HG03469 (cell line): ENCODE measurements at regions not wholly inside any gene's neighbourhood (a gene's known extent, or its start where the extent isn't known, plus 50 kb on each side); places are given as distances from the start of the nearest gene placed in this dataset.

Experiments
- ATAC-seq: cut with Tn5 transposase; IDR thresholded peaks from one replicate; pipeline ENCODE4 v1.9.1; 2021; ENCODE audit warnings: mild to moderate bottlenecking, moderate library complexity, moderate number of reproducible peaks; ENCODE audit not compliant: unreplicated experiment

DNA sequence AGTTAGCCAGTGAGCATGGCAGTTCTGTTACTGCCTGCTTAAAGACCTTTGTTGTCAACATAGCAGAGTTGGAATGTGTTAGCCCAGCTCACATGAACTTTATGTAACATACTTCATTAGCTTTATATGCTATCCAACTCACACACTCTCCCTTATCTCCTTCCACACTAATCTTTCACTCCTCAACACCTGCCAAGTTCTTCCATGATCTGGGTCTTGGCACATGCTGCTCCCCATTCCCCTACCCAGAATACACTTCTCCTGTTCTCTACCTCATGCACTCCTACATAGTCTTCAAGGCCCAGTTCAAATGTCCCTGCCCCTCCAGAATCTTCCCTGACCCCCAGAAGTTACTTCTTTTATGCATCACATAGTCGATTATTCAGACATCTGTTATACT lies 179.3 kb downstream of the KATNAL1 start:
- no peak for ATAC-seq

DNA sequence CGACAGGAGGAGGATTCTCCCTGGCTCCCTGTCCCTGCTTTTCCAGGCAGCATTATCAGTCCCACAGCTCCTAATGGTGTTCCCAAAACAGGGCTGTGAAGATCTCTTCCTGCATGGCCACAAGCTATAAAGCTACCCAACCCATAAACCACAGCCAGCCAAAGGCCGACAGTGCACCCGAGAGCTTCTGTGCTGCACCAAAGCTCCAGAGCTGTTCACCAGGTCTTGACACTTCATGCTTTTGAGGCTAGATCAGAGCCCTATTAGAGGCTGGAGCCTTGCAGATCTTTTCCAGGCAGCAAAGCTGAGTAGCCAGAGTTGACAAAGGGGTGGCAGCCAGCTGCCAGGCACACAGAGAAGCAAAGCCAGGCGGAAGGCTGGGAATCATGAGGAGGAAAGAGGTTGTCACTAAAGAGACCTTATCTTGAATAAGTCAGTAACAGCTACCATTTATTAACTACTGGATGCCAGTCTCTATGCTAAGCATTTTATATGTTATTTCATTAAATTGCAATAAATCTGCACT lies 180.4 kb downstream of the KATNAL1 start:
- no peak for ATAC-seq

DNA sequence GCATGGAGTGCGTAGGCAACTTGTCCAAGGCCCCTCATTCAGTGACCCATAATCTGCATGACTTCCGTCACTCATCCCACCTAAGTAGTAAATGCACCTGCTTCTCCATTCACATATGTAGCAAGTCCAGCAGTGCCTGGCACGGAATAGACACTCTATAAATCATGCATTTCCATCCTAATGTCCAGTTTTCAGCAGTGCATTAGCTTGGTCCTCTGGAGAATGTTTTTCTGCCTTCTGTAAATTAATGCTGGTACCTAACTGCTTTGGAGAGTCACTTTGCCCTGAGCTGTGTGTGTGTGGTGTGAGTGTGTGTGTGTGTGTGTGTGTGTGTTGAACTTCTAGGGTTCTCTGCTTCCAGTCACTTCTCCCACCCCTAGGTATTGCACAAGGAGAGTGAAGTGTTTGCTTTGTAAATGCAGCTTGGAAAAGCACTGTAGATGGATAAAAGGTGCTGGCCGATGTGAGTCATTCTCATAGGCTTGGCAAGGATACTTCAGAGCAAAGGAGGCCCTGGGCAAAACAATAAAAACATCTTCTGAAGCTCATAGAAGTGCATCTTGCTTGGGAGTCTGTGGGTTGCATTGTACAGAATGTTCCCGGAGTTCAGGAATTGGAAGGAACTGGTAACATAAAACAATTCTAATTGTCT lies 181.8 kb downstream of the KATNAL1 start:
- no peak for ATAC-seq

DNA sequence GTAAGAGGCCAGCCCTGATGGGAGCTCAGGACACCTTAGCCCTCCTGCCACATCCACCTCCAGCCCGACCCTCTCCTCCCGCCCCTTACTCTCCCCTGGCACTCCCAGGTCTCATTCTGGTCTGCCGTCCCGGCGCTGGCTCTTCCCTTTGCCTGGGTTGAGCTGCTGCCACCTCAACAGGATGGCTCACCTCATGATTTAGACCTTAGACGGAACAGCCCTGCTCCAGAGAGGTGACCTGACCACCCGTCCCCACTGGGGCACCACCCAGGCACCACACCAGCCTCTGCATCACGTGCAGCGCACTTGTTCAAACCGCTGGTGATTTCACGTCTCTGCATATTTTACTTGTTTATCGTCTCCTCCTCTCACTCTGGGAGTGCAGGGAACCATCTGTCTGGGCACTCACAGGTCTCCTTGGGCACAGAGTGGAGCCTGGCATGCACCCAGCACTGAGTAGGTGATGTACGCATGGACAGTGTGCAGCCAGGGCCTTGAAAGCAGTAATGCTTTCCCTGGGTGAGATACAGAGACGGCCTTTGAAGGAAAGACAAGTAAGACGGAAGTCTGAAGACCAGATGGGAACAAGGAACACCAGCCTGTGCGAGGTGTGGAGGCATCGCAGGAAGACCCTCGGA lies 183.1 kb downstream of the KATNAL1 start:
- no peak for ATAC-seq

DNA sequence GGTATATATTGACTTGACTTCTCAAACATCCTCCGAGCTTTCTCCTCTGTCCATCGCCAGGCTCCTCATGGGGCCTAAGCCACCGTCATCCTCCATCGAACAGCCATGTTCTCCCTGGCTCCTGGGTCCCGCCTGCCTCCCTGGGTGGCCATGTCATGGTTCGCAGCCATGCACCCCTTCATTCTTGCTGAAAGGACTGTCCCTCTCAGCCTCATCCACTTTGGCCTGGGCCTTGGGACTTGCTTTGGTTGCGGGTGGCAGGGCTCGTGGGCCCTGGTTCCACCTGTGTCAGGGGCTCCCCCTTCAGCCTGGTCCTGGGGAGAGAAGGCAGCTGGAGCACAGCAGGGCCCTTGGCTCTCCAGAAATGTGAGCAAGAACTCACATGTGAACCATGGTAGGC lies 183.8 kb downstream of the KATNAL1 start:
- no peak for ATAC-seq

DNA sequence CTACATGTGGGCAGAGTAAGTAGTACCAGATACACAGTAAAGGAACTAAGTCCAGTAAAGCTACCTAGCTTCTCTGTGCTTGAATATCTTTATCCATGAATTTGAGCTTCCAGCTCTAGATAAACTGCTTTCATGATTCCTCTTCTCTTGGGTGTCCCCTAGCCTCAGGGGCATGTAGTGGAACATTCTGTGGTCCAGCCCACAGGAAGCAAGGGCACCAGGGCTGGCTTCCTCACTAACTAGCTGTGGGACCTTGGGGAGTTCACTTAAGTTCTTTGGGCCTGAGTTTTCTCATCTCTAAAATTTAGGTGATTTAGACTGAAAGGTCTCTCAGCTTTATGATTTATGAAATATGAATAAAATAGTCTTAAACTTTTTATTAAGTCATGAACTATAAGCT lies 185.7 kb downstream of the KATNAL1 start:
- ATAC-seq: no peak

DNA sequence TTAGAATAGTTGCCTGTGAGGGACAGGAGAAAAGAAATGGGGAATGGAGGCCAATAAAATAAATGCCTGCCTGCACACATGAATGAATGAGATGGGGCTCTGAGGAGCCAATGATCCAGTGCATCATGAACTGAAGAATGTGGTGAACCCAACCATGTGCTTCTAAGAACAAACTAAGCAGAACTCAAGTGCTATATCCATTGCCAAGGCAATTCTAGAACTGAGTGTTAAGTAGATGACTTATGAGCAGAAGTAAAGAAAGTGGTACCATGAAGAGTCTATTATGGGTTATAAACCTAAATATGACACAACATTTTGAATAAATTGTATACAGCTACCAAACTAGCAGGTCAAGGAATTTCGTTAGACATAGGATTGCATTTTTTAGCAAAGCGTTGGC lies 186.1 kb downstream of the KATNAL1 start:
- ATAC-seq: no peak

DNA sequence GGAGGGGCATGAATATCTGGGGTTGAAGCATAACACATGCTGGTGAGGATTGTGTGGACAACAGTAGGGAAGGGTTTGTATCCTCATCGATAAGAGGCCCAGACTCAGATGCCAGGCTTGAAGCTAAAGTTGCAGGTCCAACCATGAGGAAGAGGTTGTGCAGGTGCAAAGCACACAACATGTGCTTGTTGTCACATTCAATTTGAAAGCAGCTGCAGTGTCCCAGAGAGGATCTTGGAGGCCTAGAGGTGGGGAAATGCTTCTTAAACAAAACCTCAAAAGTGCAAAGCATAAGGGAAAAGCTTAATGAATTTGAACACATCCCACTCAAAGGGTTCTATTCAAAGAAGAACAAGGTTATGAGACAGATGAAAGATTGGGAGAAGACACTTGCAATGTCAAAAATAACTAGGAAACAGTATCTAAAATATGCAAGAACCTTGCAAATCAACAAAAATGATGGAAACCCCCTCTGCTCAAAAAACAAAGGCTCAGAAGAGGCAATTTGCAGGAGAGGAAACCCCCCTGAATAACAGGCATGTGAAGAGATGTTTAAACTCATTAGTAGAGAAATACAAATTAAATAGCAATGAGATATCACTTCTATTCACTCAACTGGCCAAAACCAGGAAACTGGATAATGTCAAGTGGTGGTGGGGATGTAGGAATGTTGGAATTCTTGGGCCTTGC lies 187.1 kb downstream of the KATNAL1 start:
- ATAC-seq: no peak

DNA sequence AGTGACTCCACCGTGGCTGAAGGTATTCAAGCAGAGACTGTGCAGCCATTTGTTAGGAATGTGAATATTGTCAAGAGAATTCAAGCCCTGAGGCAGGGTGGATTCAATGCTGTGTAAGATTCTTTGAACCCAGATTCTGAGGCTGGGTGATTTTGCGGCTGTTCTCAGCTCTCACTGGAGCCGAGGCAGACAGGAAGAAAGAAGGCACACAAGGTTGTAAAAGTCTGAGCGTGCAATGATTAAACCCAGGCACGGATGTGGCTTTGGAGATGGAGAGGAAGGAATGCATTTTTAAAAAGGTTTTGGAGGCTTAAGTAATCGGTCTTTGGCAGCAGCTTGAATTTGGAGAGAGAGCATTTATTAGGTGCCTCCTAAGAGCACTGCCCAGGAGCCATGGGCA lies 187.9 kb downstream of the KATNAL1 start:
- ATAC-seq: no peak

DNA sequence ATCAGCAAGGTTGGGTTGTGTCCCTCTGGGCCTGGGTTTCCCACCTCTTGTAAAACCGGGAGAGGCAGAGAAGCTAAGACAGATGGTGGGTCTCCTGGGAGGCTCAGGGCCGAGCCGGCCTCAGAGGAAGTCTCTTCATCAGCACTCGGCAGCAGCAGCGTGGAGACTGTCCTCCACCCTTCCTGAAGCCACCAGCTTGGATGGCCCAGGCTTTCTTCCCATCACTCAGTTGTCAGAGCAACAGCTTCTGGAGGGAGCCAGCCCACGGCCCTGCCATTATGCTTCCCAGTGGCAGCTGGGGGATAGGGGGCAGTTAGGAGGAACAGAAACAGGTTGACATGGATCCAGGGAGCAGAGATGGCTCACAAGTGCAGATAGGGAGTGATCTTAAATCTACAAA lies 191.0 kb downstream of the KATNAL1 start:
- ATAC-seq: no peak

DNA sequence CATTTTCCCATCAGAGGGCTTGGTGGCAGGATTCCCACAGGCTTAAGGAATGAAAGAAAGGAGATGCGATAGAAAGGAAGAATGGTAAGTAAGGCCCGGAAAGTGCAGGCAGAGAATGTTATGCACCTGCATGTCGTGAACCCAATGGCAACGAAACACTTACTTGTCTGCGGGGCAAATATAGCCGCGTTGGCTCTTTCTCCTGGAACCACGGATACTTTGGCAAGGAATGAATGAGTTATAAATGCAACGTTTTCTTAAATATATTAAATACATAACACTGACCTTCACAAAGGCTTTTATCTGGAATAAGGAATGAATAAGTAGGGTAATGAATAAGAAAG lies 192.1 kb downstream of the KATNAL1 start:
- ATAC-seq: no peak

DNA sequence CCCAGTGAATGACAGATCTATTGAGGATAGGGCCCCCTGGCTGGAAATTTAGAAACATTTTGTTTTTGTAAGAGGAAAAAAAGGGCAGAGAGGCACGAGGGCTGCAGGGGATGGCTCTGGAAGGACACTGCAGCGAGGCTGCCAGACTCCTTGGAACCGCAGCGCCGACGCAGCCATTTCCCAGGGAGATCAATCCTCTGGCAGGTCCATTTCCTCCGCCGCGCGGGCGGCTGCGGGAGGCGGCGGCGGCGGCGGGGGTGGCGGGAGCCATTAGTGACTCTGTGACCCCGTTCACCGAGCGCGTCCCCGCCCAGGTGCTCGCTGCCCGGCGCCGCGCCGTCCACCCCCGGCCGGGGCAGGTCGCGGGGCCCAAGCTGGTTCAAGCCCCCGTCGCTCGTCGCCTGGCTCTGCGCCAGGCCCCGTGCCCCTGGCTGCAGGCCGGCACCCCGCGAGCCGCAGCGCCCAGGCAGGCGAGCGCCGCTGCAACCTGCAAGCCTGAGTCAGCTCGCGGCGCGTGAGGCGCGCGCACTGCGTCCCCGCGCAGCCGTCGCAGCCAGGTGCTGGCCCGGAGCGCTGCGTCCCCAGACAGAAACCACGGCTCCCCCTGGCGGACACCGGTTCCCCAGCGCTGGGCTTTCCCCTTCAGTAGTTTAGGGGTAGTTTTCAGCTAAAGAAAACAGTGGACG lies 192.6 kb downstream of the KATNAL1 start:
- ATAC-seq: peak; percentile 52

DNA sequence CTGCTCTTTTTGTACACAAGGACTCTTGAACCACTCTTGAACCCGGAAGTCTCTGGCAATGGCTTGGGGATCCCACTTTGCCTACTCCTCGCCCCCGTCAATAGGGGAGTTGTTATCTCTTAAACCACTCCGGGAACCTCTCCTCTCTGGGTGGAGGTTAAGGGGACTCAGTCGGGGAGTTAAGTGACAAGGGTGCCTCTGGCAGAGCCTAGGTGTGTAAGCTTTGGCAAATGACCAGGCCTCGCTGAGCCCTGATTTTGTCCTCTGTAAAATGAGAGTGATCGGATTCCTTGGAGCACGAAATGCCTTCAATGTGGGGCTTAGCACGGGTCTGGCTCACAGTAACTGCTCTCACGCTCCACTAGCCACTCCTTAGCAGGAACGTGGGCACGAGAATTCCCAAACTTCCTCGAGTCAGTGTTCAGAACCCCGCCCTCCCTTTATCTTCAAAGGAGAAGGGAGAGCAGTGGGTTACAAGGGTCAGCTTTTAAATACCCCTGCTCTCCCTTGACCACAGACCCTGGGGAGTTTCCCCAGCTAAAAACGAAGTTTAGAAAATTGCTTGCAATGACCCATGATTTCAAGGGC lies 193.3 kb downstream of the KATNAL1 start:
- no peak for ATAC-seq

DNA sequence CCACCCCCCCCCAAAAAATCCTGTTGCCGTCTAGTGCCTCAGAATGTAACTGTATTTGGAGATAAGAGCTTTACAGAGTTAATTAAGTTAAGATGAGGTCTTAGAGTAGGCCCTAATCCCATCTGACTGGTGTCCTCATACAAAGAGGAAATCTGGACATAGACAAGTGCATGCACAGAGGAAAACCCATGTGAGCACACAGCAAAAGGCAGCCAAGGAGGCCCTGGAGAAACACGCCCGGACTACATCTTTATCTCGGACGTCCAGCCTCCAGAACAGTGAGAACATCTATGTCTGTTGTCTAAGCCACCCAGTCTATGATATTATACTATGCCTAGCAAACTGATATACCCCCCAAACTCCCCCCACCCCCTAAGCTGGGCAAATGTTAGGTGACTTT lies 193.8 kb downstream of the KATNAL1 start:
- ATAC-seq: no peak

DNA sequence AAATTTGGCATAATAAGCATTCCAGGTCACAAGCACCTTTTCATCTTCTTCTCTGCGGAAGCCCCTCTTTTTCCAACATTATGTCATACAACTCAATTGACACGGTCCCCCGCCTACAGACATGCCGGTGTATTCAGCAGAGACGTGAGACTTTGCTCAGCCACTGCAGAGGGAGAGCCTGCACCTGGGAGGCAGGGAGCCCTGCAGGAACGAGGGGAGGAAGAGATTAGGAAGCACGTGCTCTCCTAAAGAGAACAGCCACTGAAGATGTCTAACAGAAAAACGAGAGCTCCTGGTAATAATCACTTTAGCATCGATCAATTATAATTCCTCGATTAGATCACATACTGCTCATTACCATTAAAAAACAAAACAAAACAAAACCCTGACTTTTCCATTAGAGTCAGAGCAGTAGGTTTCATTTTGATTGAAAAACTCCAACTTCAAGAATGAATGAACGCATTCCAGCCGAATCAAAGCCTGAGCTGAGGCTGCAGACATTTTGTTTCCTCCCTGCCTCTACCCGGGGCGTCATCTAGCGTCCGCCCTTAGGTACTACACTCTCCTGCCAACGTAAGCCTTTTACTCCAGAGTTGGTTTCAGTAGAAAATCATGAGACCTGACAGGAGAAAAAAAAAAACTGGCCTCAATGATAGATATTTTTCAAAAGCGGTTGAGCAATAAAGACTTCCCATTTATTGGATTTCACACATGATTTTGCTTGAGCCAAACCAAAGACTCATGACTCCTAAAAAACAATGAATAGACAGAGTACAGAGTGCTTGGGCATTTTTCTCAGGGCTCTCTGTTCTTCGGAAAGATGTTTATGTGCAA lies 194.5 kb downstream of the KATNAL1 start:
- peak; percentile 46 for ATAC-seq

DNA sequence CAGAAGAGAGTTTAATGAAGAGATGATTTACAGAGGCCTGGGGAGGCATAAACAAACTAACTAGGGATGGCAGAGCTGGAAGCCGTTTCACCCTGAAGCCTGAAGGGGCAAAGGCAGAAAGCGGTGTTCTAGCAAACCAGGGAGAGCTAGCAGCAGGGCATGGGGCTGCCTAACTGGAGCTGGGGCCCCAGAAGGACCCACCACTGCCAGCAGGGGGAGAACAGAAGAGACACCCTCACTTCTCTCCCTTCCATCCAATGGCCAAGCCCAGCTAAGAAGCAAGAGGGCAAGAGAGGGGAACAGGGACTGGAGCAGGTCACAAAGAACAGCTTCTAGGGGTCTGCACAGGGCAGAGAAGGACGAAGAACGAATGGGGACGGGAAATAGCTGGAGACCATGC lies 195.5 kb downstream of the KATNAL1 start:
- ATAC-seq: no peak

DNA sequence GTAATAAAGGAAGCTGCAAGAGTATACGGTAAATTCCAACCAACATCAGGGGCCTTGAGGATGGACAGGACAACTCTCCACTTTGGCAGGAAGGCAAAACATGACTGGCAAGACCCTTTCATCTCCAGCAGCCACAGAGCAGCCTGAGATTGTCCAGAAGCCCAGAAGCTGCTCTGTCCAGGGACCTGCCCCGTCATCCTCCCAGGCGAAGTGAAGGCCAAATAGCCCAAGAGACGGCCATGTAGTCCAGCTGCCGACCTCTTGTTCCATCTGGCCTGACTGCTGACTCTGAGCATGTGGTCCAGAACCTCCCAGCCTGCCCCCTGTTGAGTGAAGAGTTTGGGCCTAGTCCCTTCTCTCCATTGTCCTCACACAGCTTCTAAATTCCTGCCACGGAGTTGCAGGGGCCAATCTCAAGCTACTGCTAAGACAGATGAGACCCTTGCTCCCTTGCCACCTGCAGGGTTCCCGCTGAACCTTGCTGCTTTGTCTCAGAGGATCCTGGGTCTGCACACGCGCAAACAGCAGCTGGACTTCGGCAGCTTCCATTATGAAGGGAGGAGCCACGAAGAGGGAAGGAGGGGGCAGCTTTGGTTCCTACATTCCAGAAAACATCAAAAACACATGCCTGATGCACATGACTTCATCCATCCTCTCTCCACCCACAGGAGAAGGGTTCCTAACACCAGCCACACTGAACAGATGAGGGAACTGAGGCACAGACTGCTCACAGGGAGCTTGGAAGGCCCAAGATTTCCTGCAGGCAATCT lies 196.9 kb downstream of the KATNAL1 start:
- ATAC-seq: no peak

DNA sequence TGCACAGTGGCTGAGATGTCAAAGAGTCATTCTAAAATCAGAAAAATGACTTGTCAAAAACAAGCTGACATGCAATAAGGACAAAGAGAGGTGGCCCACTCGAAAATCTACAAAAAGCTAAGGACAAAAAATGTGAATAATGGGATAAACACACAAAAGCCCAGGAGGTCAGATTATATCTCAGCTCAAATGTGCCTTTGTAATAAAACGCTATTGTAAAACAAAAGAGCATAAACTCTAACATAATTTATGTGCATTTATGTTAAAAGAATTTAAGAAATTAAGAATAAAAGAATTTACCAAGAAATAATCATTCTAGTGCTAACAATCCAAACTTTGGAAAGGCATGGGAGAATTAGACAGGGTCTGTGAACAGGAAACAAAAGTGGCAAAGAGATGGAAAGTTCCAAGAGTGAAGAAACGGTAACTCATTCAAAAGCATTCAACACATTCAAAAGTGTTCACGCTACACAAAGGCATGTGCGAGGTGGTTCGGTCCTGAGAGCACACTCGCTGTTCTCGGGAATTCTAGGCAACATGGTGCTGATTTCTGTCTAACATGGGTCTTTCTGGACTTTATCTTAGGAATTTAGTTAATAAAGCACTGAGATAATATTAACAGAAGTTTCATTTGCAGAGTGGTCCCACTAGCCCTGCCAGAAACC lies 197.7 kb downstream of the KATNAL1 start:
- ATAC-seq: no peak

DNA sequence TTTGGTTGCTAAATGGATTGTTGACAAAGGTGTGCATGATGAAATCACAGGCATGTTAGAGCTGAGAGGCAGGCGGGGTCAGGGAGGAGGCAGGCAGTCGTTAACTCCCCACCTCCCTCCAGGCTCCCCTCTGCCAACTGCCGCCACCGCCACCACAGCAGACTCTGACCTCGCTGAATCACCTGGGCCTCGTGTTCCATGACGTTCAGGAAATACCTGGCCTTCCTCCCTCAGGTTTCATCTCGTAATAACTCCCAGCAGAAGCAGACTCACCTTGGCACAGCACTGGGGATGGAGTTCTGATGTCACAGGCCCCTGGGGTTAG lies 198.5 kb downstream of the KATNAL1 start:
- no peak for ATAC-seq
